HCT116 (cell line): ENCODE measurements at regions not wholly inside any gene's neighbourhood (a gene's known extent, or its start where the extent isn't known, plus 50 kb on each side); places are given as distances from the start of the nearest gene placed in this dataset.

Source experiments
- FOSL1 ChIP-seq: IDR thresholded peaks from 2 replicates; pipeline ENCODE4 v1.6.1; 2012; ENCODE audit warnings: low read depth
- POLR2A ChIP-seq: IDR thresholded peaks from 2 replicates; pipeline ENCODE4 v1.7.0; 2011; ENCODE audit warnings: borderline replicate concordance; ENCODE audit not compliant: insufficient read depth, insufficient read length; ENCODE audit errors: extremely low read depth
- ZFX ChIP-seq: fragments of 450-650 bp; IDR thresholded peaks from 2 replicates; pipeline ENCODE4 v1.6.1; 2017
- ZNF274 ChIP-seq: fragments of 200-500 bp; sonication (Bioruptor generic); IDR thresholded peaks from 2 replicates; pipeline ENCODE4 v1.6.1; 2014; ENCODE audit warnings: mild to moderate bottlenecking, low read depth, low read length, inconsistent platforms
- TF ChIP-seq, protein P1 (sequence below), 3 experiments: fragments of 200-600 bp in 1 of 3; sonication (generic) in 1 of 3; IDR thresholded peaks in 2 of 3; conservative IDR thresholded peaks in 1 of 3; 2 replicates each; pipeline ENCODE4 v1.5.1; 2012 to 2017; ENCODE audit warnings: low read depth in 2 of 3, low read length in 2 of 3, antibody characterized with exemption in 1 of 3, borderline replicate concordance in 1 of 3, control low read depth in 1 of 3, mild to moderate bottlenecking in 1 of 3, mixed read lengths in 1 of 3, mixed run types in 1 of 3, moderate library complexity in 1 of 3; ENCODE audit not compliant: insufficient read depth in 1 of 3
- TF ChIP-seq, protein P2 (sequence below): IDR thresholded peaks from 2 replicates; pipeline ENCODE4 v1.6.1; 2011; ENCODE audit warnings: mild to moderate bottlenecking, low read length, moderate library complexity; ENCODE audit not compliant: insufficient replicate concordance; ENCODE audit errors: extremely low read depth

DNA sequence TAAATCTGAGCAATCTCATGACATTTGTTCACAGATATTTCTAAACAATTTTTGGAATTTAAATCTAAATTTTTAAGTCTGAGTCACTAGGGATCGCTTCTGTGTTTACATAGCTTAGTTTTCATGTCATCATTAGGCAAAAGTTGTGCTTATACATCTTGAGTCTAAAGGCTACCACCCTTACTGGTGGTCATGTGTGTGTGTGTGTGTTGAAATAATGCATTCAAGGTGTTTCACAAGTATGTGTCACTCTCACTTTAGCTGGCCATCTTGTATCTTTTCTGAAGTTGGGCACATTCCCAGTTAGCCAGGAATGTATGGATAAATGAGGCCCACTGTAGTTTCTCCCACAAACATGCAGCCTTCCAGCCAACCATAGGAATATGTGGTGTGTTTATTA, 1162.5 kb upstream of the PRMT6 start:
- TF ChIP-seq, protein P1, sequence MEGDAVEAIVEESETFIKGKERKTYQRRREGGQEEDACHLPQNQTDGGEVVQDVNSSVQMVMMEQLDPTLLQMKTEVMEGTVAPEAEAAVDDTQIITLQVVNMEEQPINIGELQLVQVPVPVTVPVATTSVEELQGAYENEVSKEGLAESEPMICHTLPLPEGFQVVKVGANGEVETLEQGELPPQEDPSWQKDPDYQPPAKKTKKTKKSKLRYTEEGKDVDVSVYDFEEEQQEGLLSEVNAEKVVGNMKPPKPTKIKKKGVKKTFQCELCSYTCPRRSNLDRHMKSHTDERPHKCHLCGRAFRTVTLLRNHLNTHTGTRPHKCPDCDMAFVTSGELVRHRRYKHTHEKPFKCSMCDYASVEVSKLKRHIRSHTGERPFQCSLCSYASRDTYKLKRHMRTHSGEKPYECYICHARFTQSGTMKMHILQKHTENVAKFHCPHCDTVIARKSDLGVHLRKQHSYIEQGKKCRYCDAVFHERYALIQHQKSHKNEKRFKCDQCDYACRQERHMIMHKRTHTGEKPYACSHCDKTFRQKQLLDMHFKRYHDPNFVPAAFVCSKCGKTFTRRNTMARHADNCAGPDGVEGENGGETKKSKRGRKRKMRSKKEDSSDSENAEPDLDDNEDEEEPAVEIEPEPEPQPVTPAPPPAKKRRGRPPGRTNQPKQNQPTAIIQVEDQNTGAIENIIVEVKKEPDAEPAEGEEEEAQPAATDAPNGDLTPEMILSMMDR (IDR thresholded peaks at IDR 0.05 in 2 of 3, conservative IDR thresholded peaks at IDR 0.05 in 1 of 3; ENCODE audit: borderline replicate concordance in 1 of 3, insufficient read depth in 1 of 3, low read depth in 2 of 3, low read length in 2 of 3), result no peak
- TF ChIP-seq FOSL1 (no peak), POLR2A (no peak), ZNF274 (no peak), ZFX (no peak)
- TF ChIP-seq, protein P2, sequence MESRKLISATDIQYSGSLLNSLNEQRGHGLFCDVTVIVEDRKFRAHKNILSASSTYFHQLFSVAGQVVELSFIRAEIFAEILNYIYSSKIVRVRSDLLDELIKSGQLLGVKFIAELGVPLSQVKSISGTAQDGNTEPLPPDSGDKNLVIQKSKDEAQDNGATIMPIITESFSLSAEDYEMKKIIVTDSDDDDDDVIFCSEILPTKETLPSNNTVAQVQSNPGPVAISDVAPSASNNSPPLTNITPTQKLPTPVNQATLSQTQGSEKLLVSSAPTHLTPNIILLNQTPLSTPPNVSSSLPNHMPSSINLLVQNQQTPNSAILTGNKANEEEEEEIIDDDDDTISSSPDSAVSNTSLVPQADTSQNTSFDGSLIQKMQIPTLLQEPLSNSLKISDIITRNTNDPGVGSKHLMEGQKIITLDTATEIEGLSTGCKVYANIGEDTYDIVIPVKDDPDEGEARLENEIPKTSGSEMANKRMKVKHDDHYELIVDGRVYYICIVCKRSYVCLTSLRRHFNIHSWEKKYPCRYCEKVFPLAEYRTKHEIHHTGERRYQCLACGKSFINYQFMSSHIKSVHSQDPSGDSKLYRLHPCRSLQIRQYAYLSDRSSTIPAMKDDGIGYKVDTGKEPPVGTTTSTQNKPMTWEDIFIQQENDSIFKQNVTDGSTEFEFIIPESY, result no peak
